Astrocyte of the hippocampus (primary cell): ENCODE measurements at regions not wholly inside any gene's neighbourhood (a gene's known extent, or its start where the extent isn't known, plus 50 kb on each side); places are given as distances from the start of the nearest gene placed in this dataset.
"Not testable (repeated sequence)": the region's sequence is repeated elsewhere in the genome, so short reads cannot be mapped to it uniquely, and the experiment has no call there.

Experiments
- DNase-seq: peaks from one replicate; pipeline ENCODE4 v3.0.0; 2011; ENCODE audit warnings: low read depth, low spot score

DNA sequence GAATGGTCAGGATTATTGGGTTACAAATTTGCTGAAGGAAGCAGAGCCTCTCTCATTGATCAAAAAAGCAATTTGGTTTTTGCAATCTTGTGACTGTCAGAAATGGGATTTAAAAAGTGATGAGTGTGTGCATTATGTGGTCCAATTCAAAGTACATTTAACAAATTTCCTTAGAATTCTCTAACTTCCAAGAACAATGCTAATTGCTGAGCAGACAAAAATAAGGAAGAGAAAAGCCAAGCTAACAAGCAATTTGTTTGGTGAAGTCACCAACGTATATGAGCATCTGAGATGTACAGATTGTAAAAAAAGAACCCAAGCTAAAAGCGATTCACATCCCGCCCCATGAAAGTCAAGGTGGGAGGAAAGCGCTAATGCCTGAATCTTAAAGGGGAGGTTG lies 1643.9 kb downstream of the CDH8 start:
- DNase-seq = no peak

DNA sequence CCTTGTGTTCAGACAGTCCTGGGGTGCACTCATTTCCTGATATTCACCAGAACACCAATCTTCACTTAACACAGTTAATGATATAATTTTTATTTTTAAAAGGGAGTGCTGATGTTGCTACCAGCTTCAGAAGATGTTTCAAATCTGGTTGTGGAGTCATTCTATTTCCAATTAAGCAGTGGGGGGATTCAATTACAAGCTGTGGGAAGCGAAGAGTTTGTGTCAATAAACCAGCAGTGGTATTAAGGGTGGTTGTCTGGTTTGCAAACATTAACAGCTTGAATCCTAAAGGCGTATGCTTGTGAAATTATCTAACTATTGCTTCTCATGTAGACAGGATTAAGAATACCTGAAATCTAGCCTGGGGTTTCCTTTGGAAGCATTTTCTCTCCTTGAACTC lies 1637.5 kb upstream of the GOT2 start:
- DNase-seq = no peak

DNA sequence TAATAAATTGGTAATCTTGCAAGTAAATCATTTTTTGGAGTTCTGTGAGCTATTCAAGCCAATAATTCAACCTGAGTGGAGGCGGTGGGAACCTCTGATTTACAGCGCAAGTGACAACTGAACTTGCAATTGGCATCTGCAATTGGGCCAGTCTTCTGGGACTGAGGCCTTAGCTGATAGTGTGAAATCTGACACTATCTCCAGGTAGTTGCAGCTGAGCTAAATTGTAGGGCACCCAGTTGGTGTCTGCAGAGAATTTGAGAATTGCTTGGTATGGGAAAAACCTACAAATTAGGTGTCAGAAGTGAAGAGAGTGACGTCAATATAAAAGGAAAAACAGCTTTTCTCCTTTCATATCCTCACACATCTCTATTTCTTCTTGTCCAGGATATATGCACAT lies 1633.6 kb upstream of the GOT2 start:
- no peak for DNase-seq

DNA sequence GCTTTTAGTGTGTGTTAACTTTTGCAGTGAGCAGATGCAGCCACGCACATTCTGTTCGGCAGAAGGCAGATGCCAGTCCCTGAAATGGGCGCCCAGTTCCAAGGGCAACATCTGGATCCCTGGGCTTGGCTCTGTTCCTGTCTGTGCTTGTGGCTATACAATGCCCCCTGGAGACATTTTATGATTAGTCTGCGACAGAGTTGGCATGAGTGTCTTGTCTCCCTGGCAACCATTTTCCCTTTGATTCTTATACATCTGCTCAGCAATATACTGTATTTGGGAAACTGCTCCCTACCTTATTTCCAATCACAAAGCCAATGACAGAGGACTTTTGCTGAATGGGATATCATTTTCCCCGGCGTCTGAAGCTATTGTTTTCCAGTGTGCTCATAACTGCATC lies 1629.5 kb upstream of the GOT2 start:
- DNase-seq = no peak

DNA sequence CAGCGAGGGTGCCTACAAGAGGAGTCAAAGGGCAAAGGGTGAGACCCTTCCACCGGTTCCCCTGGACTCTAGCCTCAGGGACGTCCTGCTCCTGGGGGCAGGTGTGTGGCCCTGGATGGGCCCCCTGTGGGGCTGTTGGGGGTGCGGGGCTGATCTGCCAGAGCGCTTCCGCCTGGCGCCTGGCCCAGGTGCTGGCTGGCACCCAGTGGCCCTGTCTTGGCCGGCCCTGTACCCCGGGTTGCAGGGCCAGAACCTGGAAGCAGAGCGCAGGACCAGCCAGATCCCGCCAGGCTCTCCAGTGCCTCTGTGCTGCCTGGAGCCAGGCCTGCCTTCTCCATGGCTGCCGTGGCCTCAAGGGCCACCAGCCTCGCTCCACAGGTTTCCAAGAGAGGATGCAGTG lies 1625.8 kb upstream of the GOT2 start:
- DNase-seq = not testable (repeated sequence)

DNA sequence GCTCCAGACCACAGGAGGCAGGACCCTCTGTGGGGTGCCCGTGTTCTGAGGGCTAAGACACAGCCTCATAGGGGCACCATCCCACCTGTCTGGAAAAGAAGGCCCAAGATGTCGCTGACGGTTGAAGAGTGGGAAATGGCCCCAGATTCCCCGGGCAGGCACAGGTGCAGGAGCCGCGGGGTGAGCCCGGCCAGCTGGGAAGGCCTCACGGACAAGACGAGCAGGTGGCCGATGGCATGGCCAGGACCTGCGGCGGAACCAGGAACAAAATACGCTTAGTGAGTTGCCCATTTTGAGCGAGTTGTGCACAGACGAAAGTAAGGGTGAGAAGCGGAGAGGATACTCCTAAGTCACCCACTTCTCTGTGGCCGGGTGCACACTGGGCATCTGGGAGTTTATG lies 1625.3 kb upstream of the GOT2 start:
- DNase-seq = not testable (repeated sequence)

DNA sequence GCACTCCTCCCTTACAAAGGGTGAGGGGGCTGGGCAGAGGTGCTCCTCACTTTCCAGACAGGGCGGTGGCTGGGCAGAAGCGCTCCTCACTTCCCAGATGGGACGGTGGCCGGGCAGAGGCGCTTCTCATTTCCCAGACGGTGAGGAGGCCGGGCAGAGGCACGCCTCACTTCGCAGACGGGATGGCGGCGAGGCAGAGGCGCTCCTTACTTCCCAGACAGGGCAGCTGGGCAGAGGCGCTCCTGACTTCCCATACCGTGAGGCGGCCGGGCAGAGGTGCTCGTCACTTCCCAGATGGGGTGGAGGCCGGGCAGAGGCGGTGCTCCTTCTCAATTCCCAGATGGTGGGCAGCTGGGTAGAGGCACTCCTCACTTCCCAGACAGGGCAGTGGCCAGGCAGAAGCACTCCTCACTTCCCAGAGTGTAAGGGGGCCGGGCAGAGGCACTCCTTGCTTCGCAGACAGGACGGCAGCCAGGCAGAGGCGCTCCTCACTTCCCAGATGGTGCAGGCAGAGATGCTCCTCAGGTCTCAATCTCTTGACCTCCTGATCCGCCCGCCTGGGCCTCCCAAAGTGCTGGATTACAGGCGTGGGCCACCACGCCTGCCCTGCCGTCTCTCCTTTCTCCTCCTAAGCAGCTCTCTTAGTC lies 1623.9 kb upstream of the GOT2 start:
- DNase-seq = not testable (repeated sequence)

DNA sequence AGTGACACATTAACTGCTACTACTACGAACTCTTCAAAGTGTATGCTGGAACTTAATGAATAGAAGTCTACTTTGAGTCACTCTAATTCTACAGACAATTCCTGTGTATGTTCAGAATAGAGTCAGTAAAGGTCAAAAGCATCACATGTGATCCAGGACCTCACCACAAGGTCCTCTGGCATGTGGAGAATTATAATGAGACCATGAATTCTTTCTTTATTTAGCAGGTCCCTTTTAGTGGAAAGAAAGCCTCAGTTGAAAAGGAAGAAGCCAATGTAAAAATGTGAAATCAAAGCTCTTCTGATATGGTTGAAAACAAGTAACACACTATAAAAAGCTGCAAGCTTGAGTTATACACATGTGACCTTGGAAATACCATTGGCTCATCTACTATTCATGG lies 1612.1 kb upstream of the GOT2 start:
- DNase-seq = no peak

DNA sequence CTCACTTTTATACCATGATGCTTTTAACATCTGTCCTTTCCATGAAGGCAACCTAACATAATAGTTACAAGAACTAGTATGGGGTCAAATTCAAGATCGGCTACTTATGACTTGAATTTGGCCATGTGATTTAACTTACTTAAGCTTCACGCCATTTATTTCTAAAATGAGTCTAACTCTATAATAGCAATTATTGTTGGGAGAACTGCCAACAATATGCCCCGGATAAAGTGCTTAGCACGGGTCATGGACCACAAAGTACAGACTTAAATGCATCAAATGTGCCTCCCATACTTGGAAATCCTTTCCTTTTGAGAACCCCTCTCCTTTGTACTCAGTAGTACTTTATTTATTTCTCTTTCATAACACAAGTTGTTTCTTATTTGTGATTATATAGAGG lies 1603.6 kb upstream of the GOT2 start:
- no peak for DNase-seq

DNA sequence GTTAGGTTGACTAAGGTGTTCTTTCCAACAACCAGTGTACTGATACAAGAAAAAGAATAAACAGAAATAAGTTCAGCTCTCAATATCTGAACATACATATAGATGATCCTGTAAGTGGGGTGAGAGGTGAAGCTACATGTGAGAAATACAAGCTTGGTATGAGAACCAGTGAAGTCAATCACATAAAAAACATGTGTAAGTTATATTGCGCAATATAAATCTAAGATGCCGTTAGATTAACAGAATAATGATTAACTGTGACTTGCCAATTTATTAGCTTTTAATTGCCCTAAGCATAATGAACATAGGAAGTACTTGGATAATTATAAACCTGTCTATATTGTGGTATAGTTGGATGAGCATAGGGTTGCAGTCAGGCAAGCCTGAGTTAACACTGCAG lies 1597.1 kb upstream of the GOT2 start:
- no peak for DNase-seq

DNA sequence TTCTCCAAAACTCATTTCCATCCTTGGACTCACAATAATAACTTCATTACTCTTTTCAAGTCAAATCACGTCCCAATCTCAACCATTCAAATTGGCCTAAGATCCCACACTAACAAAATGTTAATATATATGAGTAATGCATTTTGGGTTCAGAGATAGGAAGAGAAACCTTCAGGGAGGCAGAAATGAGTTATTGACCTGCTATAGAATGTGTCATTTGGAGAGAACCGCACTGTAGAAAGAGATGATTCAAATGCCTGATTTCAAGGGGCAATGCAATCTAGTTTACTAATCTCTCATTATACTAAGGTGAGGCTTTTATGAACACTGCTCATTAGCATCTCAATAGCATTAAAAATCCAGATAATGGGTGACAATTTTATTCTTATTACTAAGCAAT lies 1595.0 kb upstream of the GOT2 start:
- DNase-seq = no peak

DNA sequence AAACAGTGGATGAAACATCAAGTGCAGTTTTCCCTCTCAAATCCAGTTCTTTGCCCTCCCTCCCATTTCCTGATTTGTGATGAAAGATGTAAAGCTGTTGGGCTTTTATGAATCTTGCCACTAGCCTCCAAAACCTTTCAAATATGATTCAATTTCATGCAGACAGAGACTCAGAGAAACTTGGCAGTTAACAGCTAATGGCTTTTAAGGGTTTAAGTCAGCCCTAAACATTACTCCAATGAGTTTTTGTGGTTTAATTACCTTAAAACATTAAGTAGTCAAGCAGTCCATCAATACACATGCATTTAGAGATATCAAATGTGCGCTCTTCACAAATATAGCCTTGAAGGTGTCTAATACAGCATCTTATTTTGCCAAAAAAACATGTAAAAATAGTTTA lies 1594.0 kb upstream of the GOT2 start:
- no peak for DNase-seq

DNA sequence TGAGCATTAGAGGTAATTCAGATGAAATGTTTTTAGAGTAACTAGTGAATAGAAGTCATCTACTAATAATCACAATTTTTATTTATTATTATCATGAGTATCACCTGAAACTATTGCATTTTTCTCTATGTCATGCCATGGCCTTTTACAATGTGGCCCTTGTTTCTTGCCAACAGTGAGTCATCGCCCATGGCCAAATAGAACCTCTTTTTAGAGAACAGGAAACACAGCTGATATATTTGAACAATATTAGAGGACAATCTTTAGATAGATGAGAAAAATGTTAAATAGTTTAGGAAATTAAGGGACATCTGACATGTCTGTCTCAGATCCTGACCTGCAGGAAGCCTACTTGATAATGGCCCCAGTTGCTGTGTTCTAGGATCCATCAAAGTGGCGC lies 1584.4 kb upstream of the GOT2 start:
- DNase-seq = no peak

DNA sequence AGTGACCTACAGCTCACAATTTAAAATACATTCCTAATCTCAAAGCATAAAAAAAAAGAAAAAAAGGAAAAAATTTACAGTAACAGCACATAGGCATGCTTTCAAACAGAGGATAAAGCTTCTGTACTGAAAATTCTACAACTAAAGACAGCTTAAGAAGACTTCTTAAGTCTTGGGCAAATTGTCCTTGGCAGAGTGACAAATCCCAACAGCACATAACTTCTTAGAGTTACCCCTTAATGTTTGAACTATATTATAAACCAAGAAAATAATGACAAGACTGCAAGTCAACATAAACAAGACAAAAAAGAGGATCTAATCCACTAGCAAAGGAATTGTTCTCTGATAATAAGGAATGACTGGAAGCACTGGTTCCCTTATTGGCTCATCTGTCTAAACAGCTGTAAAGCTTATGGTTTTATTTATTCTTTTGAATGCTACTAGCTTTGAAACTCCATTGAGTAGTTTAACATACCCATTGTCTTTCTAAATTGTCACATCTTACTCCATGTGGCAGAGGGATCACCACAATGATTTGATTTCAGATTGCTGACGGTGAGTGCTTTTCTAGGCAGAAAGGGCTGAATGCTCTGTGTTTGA lies 1576.8 kb upstream of the GOT2 start:
- no peak for DNase-seq

DNA sequence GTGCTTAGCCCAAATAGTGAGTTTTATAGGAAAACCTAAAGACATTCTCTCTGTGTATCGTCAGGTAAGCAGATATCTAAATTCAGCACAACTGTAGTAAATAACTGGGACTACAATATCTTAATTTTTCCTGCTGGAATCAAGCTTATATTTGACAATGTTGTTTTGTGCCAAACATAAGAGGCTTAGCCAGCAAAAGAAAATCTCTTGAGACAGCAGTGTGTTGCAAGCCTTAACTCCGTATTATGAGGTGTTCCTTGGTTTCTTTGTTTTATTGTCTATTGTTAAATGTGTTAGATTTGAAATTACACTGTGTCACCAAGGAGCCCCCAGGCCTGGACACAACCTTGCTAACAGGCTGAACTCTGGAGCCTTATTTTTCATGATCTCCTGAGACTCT lies 1570.6 kb upstream of the GOT2 start:
- DNase-seq = no peak

DNA sequence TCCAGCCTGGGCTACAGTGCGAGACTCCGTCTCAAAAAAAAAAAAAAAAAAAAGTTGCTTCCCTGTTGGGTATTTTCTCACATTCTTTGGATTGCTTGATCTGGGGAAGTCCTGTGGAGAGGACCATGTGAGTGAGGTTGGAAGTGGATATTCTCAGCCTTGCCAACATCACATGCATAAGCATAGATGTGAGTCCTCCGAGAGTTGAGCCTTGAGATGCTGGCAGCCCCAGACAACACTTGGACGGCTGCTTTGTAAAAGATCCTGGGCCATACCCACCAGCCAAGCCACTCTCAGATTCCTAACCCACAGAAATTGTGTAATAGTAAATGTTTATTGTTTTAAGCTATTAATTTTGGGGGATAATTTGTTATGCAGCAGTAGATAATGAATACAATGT lies 1570.0 kb upstream of the GOT2 start:
- DNase-seq = no peak

DNA sequence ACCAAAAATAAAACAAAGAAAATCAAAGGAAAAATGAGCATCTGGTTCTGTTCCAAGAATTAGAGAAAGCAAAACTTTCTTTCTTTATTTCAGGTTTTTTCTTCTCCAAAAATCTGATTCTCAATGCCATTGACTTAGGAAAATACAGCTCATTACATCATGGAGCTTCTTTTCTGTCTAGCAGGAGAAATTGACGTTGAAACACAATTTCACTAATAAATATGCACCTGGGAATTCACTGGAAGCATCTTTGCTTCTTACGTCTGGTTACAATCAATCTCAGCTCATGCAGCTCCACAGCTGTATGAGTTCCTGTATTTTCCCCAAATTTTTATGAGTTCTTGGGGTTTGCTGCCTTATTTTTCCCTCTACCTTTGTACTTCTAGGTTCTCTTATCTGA lies 1568.6 kb upstream of the GOT2 start:
- DNase-seq = no peak

DNA sequence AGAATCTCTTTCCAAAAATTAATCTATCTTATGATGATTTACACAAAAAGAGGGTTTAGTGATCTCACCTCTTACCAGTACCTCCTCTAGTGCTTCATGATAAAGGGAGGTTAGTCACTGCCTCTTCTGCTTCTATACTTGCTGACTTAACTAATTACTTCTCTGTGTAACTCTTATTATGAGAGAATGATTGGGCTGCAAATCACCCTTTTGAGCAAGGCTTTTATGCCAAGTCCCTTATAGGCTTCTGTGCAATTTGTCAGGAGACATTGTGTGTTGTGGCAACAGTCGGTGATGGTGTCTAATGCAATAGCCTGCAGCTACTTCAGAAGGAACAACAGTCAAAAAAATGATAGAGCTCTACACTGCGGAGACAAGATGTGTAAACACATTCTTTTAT lies 1568.1 kb upstream of the GOT2 start:
- no peak for DNase-seq

DNA sequence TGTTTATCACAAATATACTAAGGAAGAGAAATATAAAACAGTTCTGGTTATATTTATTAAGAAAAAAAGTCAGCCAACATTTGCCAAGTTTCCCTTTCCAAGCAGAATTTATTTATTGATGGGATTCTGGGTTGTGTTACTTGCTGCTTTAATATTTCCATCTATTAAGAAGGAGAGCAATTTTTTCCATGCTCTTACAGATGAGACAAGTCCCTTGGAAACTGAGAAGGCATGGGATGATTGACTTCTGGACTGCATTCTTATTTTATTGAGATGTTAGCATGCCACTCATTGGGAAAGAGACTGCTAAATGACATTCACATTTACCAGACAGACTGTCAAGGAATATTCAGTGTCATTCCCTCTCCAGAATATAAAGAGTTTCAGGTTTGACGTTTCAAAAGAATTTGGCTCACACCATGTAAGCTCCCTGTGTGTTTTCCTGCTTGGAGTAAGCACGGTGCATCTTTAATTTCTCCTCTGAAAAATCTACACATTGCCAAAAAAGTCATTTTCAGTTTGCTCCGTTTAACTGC lies 1565.2 kb upstream of the GOT2 start:
- DNase-seq = no peak

DNA sequence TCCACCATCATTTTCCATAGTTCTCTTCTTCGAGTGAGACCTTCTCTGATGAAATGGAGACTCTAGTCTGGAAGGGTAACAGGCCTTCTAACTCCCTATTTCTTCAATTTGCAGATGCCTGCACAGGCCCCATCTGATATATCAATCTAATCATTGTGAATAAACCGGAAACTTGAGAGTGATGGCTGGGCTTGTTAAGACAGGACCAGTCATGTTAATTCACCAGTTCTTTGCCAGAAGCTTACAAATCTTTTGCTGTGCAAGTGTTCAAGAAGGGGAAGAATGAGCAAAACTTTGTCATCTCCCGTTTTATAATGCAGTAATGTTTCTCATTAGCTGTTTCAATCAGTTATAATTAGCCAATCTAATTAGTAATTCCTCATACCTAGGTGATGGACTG lies 1561.3 kb upstream of the GOT2 start:
- DNase-seq = no peak

DNA sequence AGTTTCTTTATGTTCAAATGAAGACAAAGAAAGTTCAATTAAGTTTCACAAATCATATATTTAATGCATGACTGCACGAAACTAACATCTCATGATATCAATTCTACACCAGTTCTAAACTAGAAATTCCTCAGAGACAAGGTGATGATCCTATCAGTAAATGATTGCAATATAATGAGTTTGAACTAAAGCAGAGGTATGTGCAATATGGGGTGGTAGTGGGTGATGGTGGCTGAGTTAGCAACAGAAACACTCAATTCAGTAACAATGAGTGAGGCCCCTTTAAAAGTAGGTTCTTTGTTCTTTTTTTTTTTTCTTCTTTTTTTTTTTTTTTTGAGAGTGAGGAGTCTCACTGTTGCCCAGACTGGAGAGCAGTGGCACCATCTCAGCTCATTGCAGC lies 1551.7 kb upstream of the GOT2 start:
- no peak for DNase-seq

DNA sequence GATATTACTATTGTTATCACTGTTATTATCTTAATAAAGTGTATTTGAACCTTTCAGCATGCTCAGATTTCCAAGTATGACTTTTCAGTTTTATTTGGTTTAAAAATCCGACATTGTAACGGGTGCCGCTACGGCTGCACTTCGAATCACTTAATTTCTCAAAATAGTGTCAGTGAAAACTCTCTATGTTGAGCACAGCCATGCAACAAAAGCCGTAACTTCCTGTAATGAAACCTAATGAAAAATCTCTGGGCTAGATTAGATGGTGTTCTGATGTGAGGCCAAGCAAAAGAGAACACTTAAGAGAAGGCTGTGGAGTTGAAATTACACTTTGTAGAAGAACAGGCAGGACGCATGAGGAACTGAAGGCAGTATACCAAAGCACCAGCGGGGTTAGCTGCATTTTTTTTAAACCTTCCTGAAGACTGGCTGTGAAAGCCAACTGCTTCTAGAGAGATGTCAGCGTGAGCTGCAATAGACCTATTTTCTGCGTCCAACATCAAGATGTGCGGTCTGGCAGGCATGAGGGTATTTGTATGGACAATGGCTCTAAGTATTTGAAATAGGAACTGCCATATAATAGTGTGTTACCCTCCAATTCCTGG lies 1545.0 kb upstream of the GOT2 start:
- peak; percentile 16 for DNase-seq

DNA sequence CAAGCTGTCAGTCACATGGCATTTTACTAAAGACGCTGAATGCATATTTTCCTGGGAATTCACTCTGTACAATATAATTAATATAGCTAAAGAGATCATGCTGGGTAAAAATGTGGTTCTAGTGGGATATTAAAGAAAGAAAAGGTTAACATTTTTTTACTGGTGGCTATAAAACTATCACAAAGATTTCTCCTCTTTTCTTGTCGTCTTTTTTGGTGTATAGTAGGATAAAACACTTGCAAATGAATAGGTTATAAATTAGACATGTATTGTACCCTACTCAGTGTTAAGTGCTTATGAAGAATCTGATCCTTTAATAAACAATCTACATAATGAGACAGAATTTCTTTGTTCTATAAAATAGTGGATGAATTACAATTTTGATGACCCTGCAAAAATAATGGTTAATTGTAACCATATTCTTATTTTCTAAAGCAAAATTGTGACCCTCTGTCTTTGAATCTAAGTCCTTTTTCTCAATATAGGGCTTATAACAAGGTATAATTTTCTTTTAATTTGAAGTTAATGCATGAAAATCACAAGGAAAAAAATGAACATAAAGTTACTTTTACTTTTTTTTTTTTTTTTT lies 1540.4 kb upstream of the GOT2 start:
- DNase-seq = no peak
